Mucosa of descending colon (tissue), 3 donors: ENCODE measurements at regions not wholly inside any gene's neighbourhood (a gene's known extent, or its start where the extent isn't known, plus 50 kb on each side); places are given as distances from the start of the nearest gene placed in this dataset.

Experiments
- ATAC-seq: fragments of 200-7000 bp; cut with Tn5 transposase; one replicate; pipeline ENCODE4 v1.9.1; 2020; ENCODE audit warnings: mild to moderate bottlenecking, moderate library complexity
- DNase-seq, 3 donors: peaks; one replicate each; pipeline ENCODE4 v3.0.0-alpha.2; 2020
- H3K36me3 ChIP-seq: fragments of 200-600 bp; one replicate; pipeline ENCODE4 v1.8.0; 2021; ENCODE audit warnings: low read depth, mild to moderate bottlenecking
- H3K4me1 ChIP-seq: fragments of 200-600 bp; one replicate; pipeline ENCODE4 v1.8.0; 2021; ENCODE audit warnings: low read depth, mild to moderate bottlenecking
- H3K4me3 ChIP-seq: fragments of 200-600 bp; one replicate; pipeline ENCODE4 v1.8.0; 2021; ENCODE audit warnings: mild to moderate bottlenecking
- H3K9me3 ChIP-seq: fragments of 200-600 bp; one replicate; pipeline ENCODE4 v1.8.0; 2021; ENCODE audit warnings: mild to moderate bottlenecking
- intact Hi-C, 2 donors: fragments of 100-400 bp; cut with DNase I in 1 of 2; cut with micrococcal nuclease in 1 of 2; formaldehyde crosslinking; loops; one replicate each; pipeline versions ENCODE4 v1.11.0 to v1.11.1; 2022; cut with DNase I, micrococcal nuclease
- TF ChIP-seq, protein P1 (sequence below): fragments of 200-600 bp; IDR thresholded peaks from one replicate; pipeline ENCODE4 v1.8.0; 2022; ENCODE audit warnings: antibody characterized with exemption, mild to moderate bottlenecking
- donor health status: DM: no; HTN: no; CAD: no; lungs with moderate emphysema.
- donor health status: DM: no; HTN: no; CAD: no.
- donor health status: DM: no; HTN: yes; CAD: no.

DNA sequence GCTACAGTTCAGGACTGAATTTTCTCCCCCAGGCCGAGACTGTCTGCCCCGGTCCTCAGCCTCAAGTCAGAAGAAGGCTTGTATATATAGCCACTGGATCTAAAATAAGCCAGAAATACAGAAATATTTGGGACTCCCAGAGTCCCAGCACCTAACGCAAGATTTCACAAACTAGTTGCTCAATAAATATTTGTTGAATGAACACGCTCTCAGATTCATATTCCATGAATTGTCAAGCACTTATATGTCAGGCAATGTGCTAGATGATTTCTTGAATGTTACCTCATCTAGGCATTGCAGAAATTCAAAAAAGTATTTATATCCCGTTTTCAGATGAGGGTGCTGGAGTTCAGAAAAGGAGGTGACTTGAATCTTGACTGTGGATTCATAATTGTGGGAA is 163.7 kb upstream of the KLHL29 start:
- H3K9me3 ChIP-seq: no peaks in the 10 kb centered on the region
- H3K4me1 ChIP-seq: no peaks in the 10 kb centered on the region
- H3K4me3 ChIP-seq: no peak overlapping the region
- TF ChIP-seq, protein P1, sequence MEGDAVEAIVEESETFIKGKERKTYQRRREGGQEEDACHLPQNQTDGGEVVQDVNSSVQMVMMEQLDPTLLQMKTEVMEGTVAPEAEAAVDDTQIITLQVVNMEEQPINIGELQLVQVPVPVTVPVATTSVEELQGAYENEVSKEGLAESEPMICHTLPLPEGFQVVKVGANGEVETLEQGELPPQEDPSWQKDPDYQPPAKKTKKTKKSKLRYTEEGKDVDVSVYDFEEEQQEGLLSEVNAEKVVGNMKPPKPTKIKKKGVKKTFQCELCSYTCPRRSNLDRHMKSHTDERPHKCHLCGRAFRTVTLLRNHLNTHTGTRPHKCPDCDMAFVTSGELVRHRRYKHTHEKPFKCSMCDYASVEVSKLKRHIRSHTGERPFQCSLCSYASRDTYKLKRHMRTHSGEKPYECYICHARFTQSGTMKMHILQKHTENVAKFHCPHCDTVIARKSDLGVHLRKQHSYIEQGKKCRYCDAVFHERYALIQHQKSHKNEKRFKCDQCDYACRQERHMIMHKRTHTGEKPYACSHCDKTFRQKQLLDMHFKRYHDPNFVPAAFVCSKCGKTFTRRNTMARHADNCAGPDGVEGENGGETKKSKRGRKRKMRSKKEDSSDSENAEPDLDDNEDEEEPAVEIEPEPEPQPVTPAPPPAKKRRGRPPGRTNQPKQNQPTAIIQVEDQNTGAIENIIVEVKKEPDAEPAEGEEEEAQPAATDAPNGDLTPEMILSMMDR: no peak
- H3K36me3 ChIP-seq: no peaks in the 10 kb centered on the region
- no peak for DNase-seq
- intact Hi-C loops: no loop called here
- ATAC-seq: no peak

DNA sequence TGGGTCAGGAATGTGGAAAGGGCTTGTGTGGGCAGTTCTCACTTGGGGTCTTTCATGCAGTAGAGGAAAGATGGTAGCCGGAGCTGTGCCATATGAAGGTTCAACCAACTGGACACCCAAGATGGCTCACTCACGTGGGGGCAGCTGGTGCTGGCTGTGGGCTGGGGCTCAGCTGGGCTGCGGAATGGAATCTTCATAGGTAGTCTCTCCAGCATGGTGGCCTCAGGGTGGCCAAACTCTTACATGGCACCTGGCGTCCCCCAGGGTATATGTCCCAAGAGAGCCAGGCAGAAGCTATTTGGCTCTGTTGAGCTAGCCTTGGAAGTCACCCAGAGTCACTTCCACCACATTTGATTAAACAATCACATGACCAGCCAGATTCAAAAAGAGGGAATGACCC is 163.1 kb upstream of the KLHL29 start:
- Histone ChIP-seq H3K4me3 (no peak overlapping the region), H3K9me3 (no peaks in the 10 kb centered on the region), H3K4me1 (no peaks in the 10 kb centered on the region), H3K36me3 (no peaks in the 10 kb centered on the region)
- no peak for ATAC-seq
- no peak for DNase-seq
- TF ChIP-seq, protein P1: no peak
- intact Hi-C loops: no loop called here

DNA sequence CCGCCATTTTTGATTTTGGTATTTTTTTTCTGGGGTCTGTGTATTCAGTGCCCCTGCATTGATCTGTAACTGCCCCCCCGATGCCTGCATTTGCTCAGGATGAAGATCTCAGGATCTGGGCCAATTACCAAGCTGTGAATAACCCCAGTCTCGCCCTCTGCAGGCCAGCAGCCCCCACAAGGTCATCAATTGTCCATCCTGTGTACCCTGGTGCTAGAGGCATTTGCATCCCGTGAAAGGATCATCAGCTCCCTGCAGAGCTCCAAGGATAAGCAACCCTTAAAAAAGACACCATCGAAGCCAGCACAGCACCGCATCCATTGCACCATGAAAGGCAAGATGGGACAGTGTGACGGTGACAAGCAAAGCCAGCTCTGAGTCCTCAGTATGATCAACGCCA is 154.1 kb upstream of the KLHL29 start:
- TF ChIP-seq, protein P1: no peak

DNA sequence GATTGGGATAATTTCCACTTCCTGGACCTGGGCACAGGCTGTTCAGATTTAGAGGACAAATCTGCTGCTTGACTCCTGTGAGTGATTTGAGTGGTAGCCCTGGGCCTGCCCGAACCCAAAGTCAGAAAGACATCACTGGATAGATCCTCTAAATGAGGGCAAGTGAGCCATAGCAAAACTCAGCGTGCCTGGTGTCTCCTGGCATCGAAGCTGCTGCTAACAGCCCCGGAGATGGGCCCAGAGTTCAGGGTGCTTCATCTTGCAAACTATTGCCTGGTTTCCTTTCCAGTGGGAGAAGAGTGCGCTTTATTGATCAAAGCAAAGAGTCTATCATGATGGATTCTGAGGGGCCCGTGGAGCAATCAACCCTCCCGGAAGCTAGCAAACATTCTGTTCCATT is 153.1 kb upstream of the KLHL29 start:
- Histone ChIP-seq H3K36me3 (no peaks in the 10 kb centered on the region), H3K9me3 (no peaks in the 10 kb centered on the region), H3K4me3 (no peak overlapping the region), H3K4me1 (no peaks in the 10 kb centered on the region)
- intact Hi-C loops: no loop called here
- TF ChIP-seq, protein P1: no peak
- DNase-seq (no peak), ATAC-seq (no peak)

More for the DNA sequence above, 154.1 kb upstream of the KLHL29 start:
- H3K36me3 ChIP-seq: no peaks in the 10 kb centered on the region
- H3K9me3 ChIP-seq: no peaks in the 10 kb centered on the region
- H3K4me3 ChIP-seq: no peak overlapping the region
- no peak for DNase-seq
- H3K4me1 ChIP-seq: no peaks in the 10 kb centered on the region
- intact Hi-C loops: no loop called here
- ATAC-seq: no peak

DNA sequence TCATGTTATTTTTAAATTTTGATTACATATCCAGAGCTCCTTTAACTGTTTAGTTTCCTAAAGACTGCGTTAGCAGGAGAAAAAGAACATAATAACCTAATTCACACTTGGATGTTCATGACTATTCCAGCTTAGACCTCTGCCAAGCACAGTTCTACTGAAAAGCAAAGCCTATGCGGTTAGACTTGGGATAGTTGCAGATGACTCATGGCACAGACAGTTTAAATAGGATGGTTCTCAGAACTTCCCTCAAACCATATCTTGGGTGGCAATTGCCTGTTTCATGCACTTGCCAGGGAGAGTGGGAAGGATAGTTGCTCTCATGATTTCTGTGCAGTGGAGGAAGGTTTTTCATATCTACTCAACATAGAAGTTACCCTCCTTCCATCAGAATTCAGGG is 149.7 kb upstream of the KLHL29 start:
- Histone ChIP-seq H3K9me3 (no peaks in the 10 kb centered on the region), H3K4me1 (no peaks in the 10 kb centered on the region), H3K36me3 (no peaks in the 10 kb centered on the region), H3K4me3 (no peak overlapping the region)
- intact Hi-C loops: no loop called here
- no peak for DNase-seq
- no peak for ATAC-seq
- TF ChIP-seq, protein P1: no peak

DNA sequence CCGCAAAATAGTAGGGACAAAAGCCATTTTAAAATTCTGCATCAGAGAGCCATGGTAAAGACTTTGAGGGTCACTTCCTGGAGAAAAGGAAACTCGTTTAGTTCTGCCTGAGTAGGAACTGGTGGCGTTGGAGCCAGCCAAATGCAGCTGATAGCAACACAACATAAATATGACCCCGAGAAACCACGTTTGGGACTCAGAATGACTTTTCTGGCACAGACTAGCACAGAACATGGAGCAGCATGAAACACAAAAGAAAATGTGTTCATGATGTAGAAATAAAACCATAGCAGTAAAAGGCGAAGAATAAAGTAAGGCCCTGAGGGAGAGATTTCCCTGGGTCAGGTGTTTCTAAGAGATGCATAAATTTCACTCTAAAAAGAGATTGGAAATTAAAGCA is 149.2 kb upstream of the KLHL29 start:
- TF ChIP-seq, protein P1: no peak
- ATAC-seq: no peak
- H3K9me3 ChIP-seq: no peaks in the 10 kb centered on the region
- intact Hi-C loops: no loop called here
- no peaks in the 10 kb centered on the region for H3K4me1 ChIP-seq
- no peak overlapping the region for H3K4me3 ChIP-seq
- no peak for DNase-seq
- no peaks in the 10 kb centered on the region for H3K36me3 ChIP-seq
